Fibroblast of villous mesenchyme (primary cell): ENCODE measurements at regions not wholly inside any gene's neighbourhood (a gene's known extent, or its start where the extent isn't known, plus 50 kb on each side); places are given as distances from the start of the nearest gene placed in this dataset.

Experiments used
- DNase-seq: peaks from one replicate; pipeline ENCODE4 v3.0.0-alpha.2; 2010; ENCODE audit warnings: low read depth
- H3K4me3 ChIP-seq: 2 replicates; pipeline ENCODE4 v1.5.1; 2011; ENCODE audit warnings: low read depth, mild to moderate bottlenecking, low read length
- TF ChIP-seq, protein P1 (sequence below): IDR thresholded peaks from 2 replicates; pipeline ENCODE4 v1.5.1; 2012; ENCODE audit warnings: low read depth, mild to moderate bottlenecking, low read length; ENCODE audit not compliant: insufficient read depth

DNA sequence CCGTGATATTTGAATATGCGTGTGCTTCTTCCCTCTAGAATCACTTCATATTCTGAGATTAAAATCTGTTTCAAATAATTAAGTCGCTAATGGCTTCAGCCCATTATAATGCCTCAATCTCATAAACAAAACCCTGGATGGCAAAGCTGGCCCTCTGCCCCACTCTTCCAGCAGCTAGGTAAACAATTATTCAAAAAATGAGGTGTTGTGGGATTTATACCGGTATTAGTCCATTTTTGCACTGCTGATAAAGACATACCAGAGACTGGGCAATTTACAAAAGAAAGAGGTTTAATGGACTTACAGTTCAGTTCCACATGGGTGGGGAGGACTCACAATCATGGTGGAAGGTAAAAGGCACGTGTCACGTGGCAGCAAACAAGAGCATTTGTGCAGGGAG, 510.4 kb upstream of the ADGRL2 start:
- H3K4me3 ChIP-seq: no peak overlapping the region
- TF ChIP-seq, protein P1, sequence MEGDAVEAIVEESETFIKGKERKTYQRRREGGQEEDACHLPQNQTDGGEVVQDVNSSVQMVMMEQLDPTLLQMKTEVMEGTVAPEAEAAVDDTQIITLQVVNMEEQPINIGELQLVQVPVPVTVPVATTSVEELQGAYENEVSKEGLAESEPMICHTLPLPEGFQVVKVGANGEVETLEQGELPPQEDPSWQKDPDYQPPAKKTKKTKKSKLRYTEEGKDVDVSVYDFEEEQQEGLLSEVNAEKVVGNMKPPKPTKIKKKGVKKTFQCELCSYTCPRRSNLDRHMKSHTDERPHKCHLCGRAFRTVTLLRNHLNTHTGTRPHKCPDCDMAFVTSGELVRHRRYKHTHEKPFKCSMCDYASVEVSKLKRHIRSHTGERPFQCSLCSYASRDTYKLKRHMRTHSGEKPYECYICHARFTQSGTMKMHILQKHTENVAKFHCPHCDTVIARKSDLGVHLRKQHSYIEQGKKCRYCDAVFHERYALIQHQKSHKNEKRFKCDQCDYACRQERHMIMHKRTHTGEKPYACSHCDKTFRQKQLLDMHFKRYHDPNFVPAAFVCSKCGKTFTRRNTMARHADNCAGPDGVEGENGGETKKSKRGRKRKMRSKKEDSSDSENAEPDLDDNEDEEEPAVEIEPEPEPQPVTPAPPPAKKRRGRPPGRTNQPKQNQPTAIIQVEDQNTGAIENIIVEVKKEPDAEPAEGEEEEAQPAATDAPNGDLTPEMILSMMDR: no peak
- DNase-seq: no peak

DNA sequence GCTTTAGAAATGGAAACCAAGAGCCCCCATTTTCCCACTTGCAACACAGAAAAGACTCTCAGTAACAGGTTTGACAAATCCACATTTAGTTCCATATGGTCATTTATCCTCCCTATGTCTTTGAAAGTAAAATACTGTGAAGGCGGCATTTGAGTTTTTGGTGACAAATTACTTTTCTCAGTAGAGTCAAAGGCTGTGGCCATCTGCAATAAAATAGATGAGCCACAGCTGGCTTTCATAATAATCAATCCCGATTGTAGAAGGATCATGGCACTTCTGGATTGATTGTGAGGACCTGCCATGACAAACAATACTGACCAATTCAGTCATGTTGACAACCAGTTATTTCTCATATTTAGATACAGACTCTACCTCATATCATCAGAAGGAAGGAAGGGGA, 512.0 kb upstream of the ADGRL2 start:
- DNase-seq: no peak
- TF ChIP-seq, protein P1: no peak
- H3K4me3 ChIP-seq: no peak overlapping the region

DNA sequence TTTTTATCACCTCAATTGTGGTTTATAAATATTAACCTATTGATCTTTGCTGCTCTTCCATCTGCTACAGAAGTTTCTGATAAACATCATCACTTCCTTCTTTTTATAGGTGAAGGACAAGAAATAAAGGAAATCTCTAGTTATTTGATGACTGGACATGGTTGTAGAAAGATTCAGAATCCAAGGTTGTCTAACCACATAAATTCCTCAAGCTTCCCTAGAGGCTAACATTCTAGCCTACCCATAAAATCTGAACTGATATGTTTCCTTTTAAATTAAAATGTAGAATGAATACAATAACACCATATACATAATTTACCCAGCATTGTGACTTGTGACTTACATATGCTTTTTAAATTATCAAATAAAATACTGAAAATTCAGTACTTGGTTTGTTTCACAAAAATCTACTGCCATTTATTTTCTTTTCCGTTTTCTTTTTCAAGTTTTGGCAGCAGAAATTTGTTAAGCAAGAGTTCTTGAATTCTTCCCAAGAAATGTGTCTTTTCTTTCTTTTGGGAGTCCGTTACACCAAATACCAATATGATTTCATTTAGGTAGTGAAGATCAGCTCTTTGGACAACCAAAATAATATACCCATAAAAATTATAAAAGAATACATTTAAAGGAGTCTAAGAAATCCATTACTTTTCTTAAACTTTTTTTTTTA, 513.2 kb upstream of the ADGRL2 start:
- H3K4me3 ChIP-seq: no peak overlapping the region
- DNase-seq: no peak
- TF ChIP-seq, protein P1: no peak

DNA sequence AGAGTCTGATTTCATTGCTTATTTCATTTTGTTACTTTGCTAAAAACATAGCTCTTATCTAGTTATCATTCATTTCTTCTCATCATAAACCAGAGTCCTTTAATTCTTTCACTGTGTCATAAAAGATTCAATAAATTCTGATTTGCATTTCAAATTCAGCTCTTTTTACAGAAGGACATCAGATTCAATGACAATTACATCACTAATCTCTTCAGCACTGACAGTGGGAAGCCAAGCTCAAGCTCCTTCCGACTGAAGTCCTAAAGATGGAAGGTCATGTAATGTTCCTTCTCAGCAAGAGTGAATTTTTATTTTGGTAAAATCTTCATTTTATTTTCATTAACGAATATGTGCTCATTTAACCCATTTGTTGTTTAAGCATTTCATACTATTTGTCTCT, 530.7 kb upstream of the ADGRL2 start:
- DNase-seq: no peak
- TF ChIP-seq, protein P1: no peak
- no peak overlapping the region for H3K4me3 ChIP-seq

DNA sequence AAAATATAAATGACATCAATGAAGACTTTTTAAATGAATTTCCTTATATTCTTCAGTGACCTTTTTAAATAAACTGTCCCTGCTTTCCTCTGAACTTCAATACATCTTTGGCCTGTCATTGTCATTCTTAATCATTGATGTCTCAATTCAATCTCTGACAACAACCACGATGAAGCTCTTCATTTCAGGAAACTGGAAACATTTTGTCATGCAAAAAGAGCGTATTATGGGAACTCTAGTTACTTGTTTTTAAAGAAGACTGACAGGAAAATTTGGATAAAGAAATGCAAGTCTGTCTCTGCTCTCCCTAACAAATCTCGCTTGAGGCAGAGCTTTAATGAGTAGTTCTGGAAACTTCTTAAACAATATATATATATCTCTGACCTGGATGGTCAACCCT, 535.8 kb upstream of the ADGRL2 start:
- H3K4me3 ChIP-seq: no peak overlapping the region
- TF ChIP-seq, protein P1: no peak
- no peak for DNase-seq

DNA sequence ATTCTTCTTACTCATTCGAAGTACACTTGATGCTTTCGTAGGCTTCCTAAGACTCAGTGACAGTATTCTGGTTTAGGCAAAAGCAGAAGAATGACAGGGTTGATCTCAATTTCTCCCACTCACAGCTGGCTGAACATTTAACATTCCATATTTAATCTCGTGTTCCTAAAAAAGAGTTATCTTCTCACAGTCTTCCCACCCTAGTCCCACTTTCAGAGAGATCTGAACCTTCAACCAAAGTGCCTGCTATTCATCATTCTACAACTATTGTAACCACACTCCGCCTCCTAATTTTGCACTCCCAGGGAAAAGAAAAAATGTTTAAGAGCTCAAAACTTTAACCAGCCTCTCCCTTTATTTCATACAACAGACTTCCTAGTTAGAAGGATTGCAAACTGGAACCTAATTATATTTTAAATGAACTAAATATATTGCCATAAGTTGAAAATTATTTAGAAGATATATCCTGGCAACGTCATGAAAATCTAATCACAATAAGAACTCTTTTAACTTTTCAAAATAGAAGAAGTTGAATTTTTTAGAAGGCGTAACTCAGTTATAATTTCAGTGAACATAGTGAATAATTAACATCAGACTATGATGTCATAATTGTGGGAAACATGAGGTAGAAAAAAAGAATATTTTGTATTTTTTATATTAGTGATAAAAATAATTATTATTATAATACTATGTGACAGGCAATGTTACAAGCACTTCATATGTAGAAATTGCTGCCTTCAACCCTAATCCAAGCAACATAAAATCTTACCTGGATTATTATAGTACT, 540.9 kb upstream of the ADGRL2 start:
- no peak for DNase-seq
- TF ChIP-seq, protein P1: no peak
- H3K4me3 ChIP-seq: no peak overlapping the region

DNA sequence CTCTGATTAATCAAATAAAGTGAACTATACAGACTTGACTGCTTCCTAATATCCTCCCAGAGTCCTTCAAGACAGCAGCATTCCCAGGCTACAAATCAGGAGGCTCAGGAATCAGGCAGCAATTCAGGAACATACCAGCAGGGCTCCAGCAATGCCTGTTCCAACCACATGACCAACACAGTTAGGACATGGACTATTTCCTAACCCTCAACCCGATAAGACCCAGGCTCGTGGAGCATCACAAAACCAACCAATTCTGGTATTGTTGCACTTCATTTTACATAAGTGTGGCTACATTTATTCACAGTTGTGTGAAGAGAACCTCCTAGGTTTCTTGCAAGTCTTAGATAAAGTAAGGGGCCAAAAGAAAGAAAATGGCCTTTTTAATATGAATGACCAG, 546.2 kb upstream of the ADGRL2 start:
- TF ChIP-seq, protein P1: peak; percentile 21
- H3K4me3 ChIP-seq: no peak overlapping the region
- DNase-seq: no peak
